NCI-H748 (cell line): ENCODE measurements at regions not wholly inside any gene's neighbourhood (a gene's known extent, or its start where the extent isn't known, plus 50 kb on each side); places are given as distances from the start of the nearest gene placed in this dataset.
"Not testable (repeated sequence)": the region's sequence is repeated elsewhere in the genome, so short reads cannot be mapped to it uniquely, and the experiment has no call there.

Source experiments
- DNase-seq: peaks from one replicate; lab custom pipeline; 2025; ENCODE audit not compliant: unreplicated experiment; lab: John Stamatoyannopoulos, UW

- no peak for DNase-seq
Measured at GRCh38 chr12:84073401-84073800, 839.2 kb downstream of the SLC6A15 start.

- DNase-seq = no peak
Measured at GRCh38 chr12:84072961-84073360, 839.6 kb downstream of the SLC6A15 start.

GRCh38 chr12:84070292-84070691 lies 842.3 kb downstream of the SLC6A15 start:
- no peak for DNase-seq

- no peak for DNase-seq
Measured at GRCh38 chr12:84069699-84070098, 842.9 kb downstream of the SLC6A15 start.

GRCh38 chr12:84069198-84069597 lies 843.4 kb downstream of the SLC6A15 start:
- no peak for DNase-seq

- DNase-seq = peak; percentile 66
Measured at GRCh38 chr12:84058136-84058535, 854.5 kb downstream of the SLC6A15 start.

- DNase-seq = no peak
Measured at GRCh38 chr12:84054811-84055210, 857.8 kb downstream of the SLC6A15 start.

GRCh38 chr12:84047881-84048280 lies 864.7 kb downstream of the SLC6A15 start:
- DNase-seq = no peak

GRCh38 chr12:84046859-84047258 lies 865.7 kb downstream of the SLC6A15 start:
- no peak for DNase-seq

GRCh38 chr12:84043355-84043754 lies 869.2 kb downstream of the SLC6A15 start:
- DNase-seq = no peak

GRCh38 chr12:84038242-84038641 lies 874.4 kb downstream of the SLC6A15 start:
- peak; percentile 9 for DNase-seq

- DNase-seq = no peak
Measured at GRCh38 chr12:84036912-84037311, 875.7 kb downstream of the SLC6A15 start.

GRCh38 chr12:84035766-84036165 lies 876.8 kb downstream of the SLC6A15 start:
- DNase-seq = no peak

GRCh38 chr12:84034871-84035270 lies 877.7 kb downstream of the SLC6A15 start:
- no peak for DNase-seq

- no peak for DNase-seq
Measured at GRCh38 chr12:84033162-84033561, 879.4 kb downstream of the SLC6A15 start.

GRCh38 chr12:84018556-84019179 lies 893.9 kb downstream of the SLC6A15 start:
- DNase-seq = not testable (repeated sequence)

- no peak for DNase-seq
Measured at GRCh38 chr12:84016956-84017355, 895.6 kb downstream of the SLC6A15 start.

GRCh38 chr12:83997423-83997822 lies 915.2 kb downstream of the SLC6A15 start:
- DNase-seq = no peak

- DNase-seq = no peak
Measured at GRCh38 chr12:83996671-83997070, 915.9 kb downstream of the SLC6A15 start.

GRCh38 chr12:83985084-83985483 lies 927.5 kb downstream of the SLC6A15 start:
- peak; percentile 49 for DNase-seq

GRCh38 chr12:83980398-83980797 lies 932.2 kb downstream of the SLC6A15 start:
- DNase-seq = no peak

- no peak for DNase-seq
Measured at GRCh38 chr12:83979785-83980184, 932.8 kb downstream of the SLC6A15 start.

- no peak for DNase-seq
Measured at GRCh38 chr12:83971781-83972180, 940.8 kb downstream of the SLC6A15 start.
